ENCODE measurements at regions not wholly inside any gene's neighbourhood (a gene's known extent, or its start where the extent isn't known, plus 50 kb on each side); places are given as distances from the start of the nearest gene placed in this dataset.

GRCh38 chr5:119902593-119902992 is 273.2 kb downstream of the FAM170A start:
- TF ChIP-seq SUZ12 (IDR thresholded peaks at IDR 0.05; ENCODE audit: extremely low read depth, insufficient read depth, insufficient read length): no peak
- TF ChIP-seq YY1 (IDR thresholded peaks at IDR 0.05; ENCODE audit: insufficient read depth, insufficient read length): no peak
